HepG2 (cell line): ENCODE measurements at regions not wholly inside any gene's neighbourhood (a gene's known extent, or its start where the extent isn't known, plus 50 kb on each side); places are given as distances from the start of the nearest gene placed in this dataset.

ENCODE experiments used
- ATAC-seq: fragments of 200-7000 bp; cut with Tn5 transposase; 3 replicates; pipeline ENCODE4 v1.9.1; 2020; ENCODE audit warnings: mild to moderate bottlenecking, moderate library complexity
- BruUV-seq: library from RNA; stranded (reverse); fragments of 400-500 nt; replicated peaks from 2 replicates; lab custom pipeline; 2021; lab: Mats Ljungman, UMichigan
- CTCF ChIA-PET: fragments of 300-600 bp; formaldehyde crosslinking; extraction: SDS; loops from one replicate; lab custom pipeline; 2021; ENCODE audit warnings: low total read pairs, inconsistent platforms, low intra/inter-chr PET ratio; lab: Yijun Ruan, JAX
- POLR2A ChIA-PET: fragments of 350-600 bp; sonication (Branson Sonifier 250); formaldehyde crosslinking; loops from one replicate; lab custom pipeline; 2020; ENCODE audit warnings: antibody characterized with exemption, inconsistent platforms; lab: Yijun Ruan, JAX
- DNase-seq: peaks from one replicate; pipeline ENCODE4 v3.0.0-alpha.2; 2015; ENCODE audit warnings: low spot score
- FAIRE-seq: peaks from 3 replicates; lab custom pipeline; 2011; peaks lifted over from hg19 to GRCh38; lab: Jason Lieb, UNC
- H2AFZ ChIP-seq: one replicate; pipeline ENCODE4 v1.6.1; 2011; ENCODE audit warnings: low read length, inconsistent platforms
- H3K27ac ChIP-seq: fragments of 300-600 bp; 3 replicates; pipeline ENCODE4 v1.8.0; 2011; ENCODE audit warnings: mixed run types, mild to moderate bottlenecking, mixed read lengths, low read length, inconsistent platforms; ENCODE audit not compliant: insufficient read depth; ENCODE audit errors: extremely low read length
- H3K27me3 ChIP-seq, 2 experiments: fragments of 200-600 bp in 1 of 2; 2 replicates in 1 of 2; 3 replicates in 1 of 2; pipeline versions ENCODE4 v1.6.0 to v1.8.0; 2011; ENCODE audit warnings: low read length in 2 of 2, mild to moderate bottlenecking in 2 of 2, moderate library complexity in 2 of 2, inconsistent platforms in 1 of 2; ENCODE audit not compliant: insufficient read depth in 2 of 2, control insufficient read depth in 1 of 2
- H3K36me3 ChIP-seq, 2 experiments: fragments of 200-600 bp in 1 of 2; replicated peaks in 1 of 2; 2 replicates in 1 of 2; 3 replicates in 1 of 2; pipeline versions ENCODE4 v1.5.1 to v1.8.0; 2011; ENCODE audit warnings: low read length in 2 of 2, inconsistent platforms in 1 of 2; ENCODE audit not compliant: insufficient read depth in 2 of 2, control insufficient read depth in 1 of 2
- H3K4me1 ChIP-seq: 2 replicates; pipeline ENCODE4 v1.5.1; 2012; ENCODE audit warnings: low read length, inconsistent platforms; ENCODE audit not compliant: insufficient read depth
- H3K4me2 ChIP-seq: 2 replicates; pipeline ENCODE4 v1.6.0; 2011; ENCODE audit warnings: low read depth, low read length, inconsistent platforms
- H3K4me3 ChIP-seq, 3 experiments: fragments of 200-600 bp in 1 of 3; sonication (generic), shearing (Covaris generic) in 1 of 3; replicated peaks in 1 of 3; 2 replicates each; pipeline ENCODE4 v1.5.1; 2011 to 2016; ENCODE audit warnings: low read length in 3 of 3, inconsistent platforms in 2 of 3, low read depth in 2 of 3, mild to moderate bottlenecking in 2 of 3, control low read depth in 1 of 3, mixed read lengths in 1 of 3; ENCODE audit not compliant: insufficient read depth in 1 of 3
- H3K79me2 ChIP-seq: one replicate; pipeline ENCODE4 v1.6.1; 2011; ENCODE audit warnings: low read length, inconsistent platforms; ENCODE audit not compliant: insufficient read depth
- H3K9ac ChIP-seq: 2 replicates; pipeline ENCODE4 v1.6.0; 2011; ENCODE audit warnings: mild to moderate bottlenecking, low read depth, low read length, inconsistent platforms; ENCODE audit not compliant: insufficient read depth
- H3K9me3 ChIP-seq: 2 replicates; pipeline ENCODE4 v1.5.1; 2012; ENCODE audit warnings: mild to moderate bottlenecking, low read length
- H4K20me1 ChIP-seq: 2 replicates; pipeline ENCODE4 v1.6.0; 2011; ENCODE audit warnings: inconsistent platforms, mild to moderate bottlenecking, low read length, moderate library complexity; ENCODE audit not compliant: insufficient read depth
- ATF7 ChIP-seq, 2 experiments: fragments of 450-650 bp in 1 of 2; sonication (generic) in 1 of 2; formaldehyde crosslinking in 1 of 2; IDR thresholded peaks; 2 replicates each; pipeline versions ENCODE4 v1.4.0 to v1.6.1; 2016 to 2020; ENCODE audit warnings: antibody characterized with exemption in 1 of 2, mild to moderate bottlenecking in 1 of 2, missing genetic modification reagents in 1 of 2
- CREB1 ChIP-seq, 2 experiments: fragments of 450-650 bp in 1 of 2; IDR thresholded peaks; 2 replicates each; pipeline ENCODE4 v1.6.1; 2016 to 2017; ENCODE audit warnings: control low read depth in 1 of 2, mild to moderate bottlenecking in 1 of 2, missing compliant biosample characterization in 1 of 2, missing genetic modification characterization in 1 of 2
- FOSL2 ChIP-seq: sonication (generic); formaldehyde crosslinking; IDR thresholded peaks from 2 replicates; pipeline ENCODE4 v1.4.0; 2020; ENCODE audit warnings: missing genetic modification reagents
- HOXD1 ChIP-seq: sonication (generic); formaldehyde crosslinking; IDR thresholded peaks from 2 replicates; pipeline ENCODE4 v1.5.0; 2020; ENCODE audit warnings: missing genetic modification reagents
- RARG ChIP-seq: sonication (generic); formaldehyde crosslinking; IDR thresholded peaks from 2 replicates; pipeline ENCODE4 v1.4.0; 2020; ENCODE audit warnings: low read depth, mild to moderate bottlenecking, missing genetic modification reagents
- WGBS: methylation state at CpG from one replicate; pipeline ENCODE4 v1.1.6; 2017; ENCODE audit warnings: low lambda C conversion rate; 5-methylcytosine and 5-hydroxymethylcytosine counted together
- in situ Hi-C: cut with HindIII; loops from 2 replicates; pipeline ENCODE4 v1.10.0; 2017; ENCODE audit warnings: low pct_unique_long_range_greater_than_20kb; ENCODE audit not compliant: extremely low pct_ligation_motif_present
- intact Hi-C: fragments of 100-400 bp; cut with micrococcal nuclease; formaldehyde crosslinking; loops from one replicate; pipeline ENCODE4 v1.10.0; 2022; ENCODE audit not compliant: unreplicated experiment

- Histone ChIP-seq H3K9me3 (no peaks in the 10 kb centered on the region), H3K4me1 (no peaks in the 10 kb centered on the region), H3K79me2 (no peaks in the 10 kb centered on the region), H3K36me3 (no peaks in the 10 kb centered on the region), H3K4me3 (no peak overlapping the region), H3K27ac (no peak overlapping the region), H3K9ac (no peak overlapping the region), H3K27me3 (no peaks in the 10 kb centered on the region), H3K4me2 (no peak overlapping the region), H4K20me1 (no peaks in the 10 kb centered on the region; the same call in 1 of the 2 replicates), H2AFZ (no peak overlapping the region)
- POLR2A ChIA-PET = no interaction called here
- intact Hi-C loops (no loop called here), in situ Hi-C loops (no loop called here)
- no peak for FAIRE-seq
- CTCF ChIA-PET = no interaction called here
- no peak for ATAC-seq
- no peak for DNase-seq
- BruUV-seq = no TSS peak
- TF ChIP-seq FOSL2 (CRISPR knock-in tag) = no peak
- WGBS = 36% methylated on average over 2 of the region's 2 CpGs
These were observed 369.3 kb upstream of the KCNH7 start for GRCh38 chr2:163207693-163208370.

- H3K4me2 ChIP-seq = no peak overlapping the region
- H3K4me3 ChIP-seq = no peak overlapping the region
- no peak overlapping the region for H3K9ac ChIP-seq
- H3K79me2 ChIP-seq = no peaks in the 10 kb centered on the region
- H3K27me3 ChIP-seq = no peaks in the 10 kb centered on the region
- no TSS peak for BruUV-seq
- WGBS = 18% methylated on average over 7 of the region's 7 CpGs
- ChIA-PET POLR2A (no interaction called here), CTCF (no interaction called here)
- no peaks in the 10 kb centered on the region; the same call in 1 of the 2 replicates for H4K20me1 ChIP-seq
- in situ Hi-C loops (no loop called here), intact Hi-C loops (no loop called here)
- H3K36me3 ChIP-seq = no peaks in the 10 kb centered on the region
- H3K9me3 ChIP-seq = no peaks in the 10 kb centered on the region
- DNase-seq = no peak
- no peak overlapping the region for H3K27ac ChIP-seq
- FAIRE-seq = no peak
- no peaks in the 10 kb centered on the region for H3K4me1 ChIP-seq
- TF ChIP-seq ATF7 (IDR thresholded peaks at IDR 0.05) = peak; percentile 96
- no peak for TF ChIP-seq ATF7 (CRISPR knock-in tag; IDR thresholded peaks at IDR 0.05)
- no peak for TF ChIP-seq HOXD1 (CRISPR knock-in tag)
- peak; percentile 95 for TF ChIP-seq CREB1 (IDR thresholded peaks at IDR 0.05)
- TF ChIP-seq CREB1 (CRISPR knock-in tag; IDR thresholded peaks at IDR 0.05) = no peak
- no peak for TF ChIP-seq RARG (CRISPR knock-in tag)
- no peak overlapping the region for H2AFZ ChIP-seq
- ATAC-seq = no peak
These were observed 367.2 kb upstream of the KCNH7 start for GRCh38 chr2:163205589-163206254.
